KMS-11 (cell line): ENCODE measurements at regions not wholly inside any gene's neighbourhood (a gene's known extent, or its start where the extent isn't known, plus 50 kb on each side); places are given as distances from the start of the nearest gene placed in this dataset.

Source experiments
- H2AFZ ChIP-seq: fragments of 200-600 bp; sonication (generic); 2 replicates; pipeline ENCODE4 v1.6.1; 2016; ENCODE audit warnings: antibody characterized with exemption, mixed run types, low read depth
- H3K27ac ChIP-seq: fragments of 200-600 bp; sonication (generic); 2 replicates; pipeline ENCODE4 v1.6.1; 2016; ENCODE audit warnings: mild to moderate bottlenecking, mixed run types
- H3K27me3 ChIP-seq: fragments of 200-600 bp; sonication (generic); 2 replicates; pipeline ENCODE4 v1.6.1; 2017; ENCODE audit warnings: mild to moderate bottlenecking, low read depth, mixed run types, moderate library complexity; ENCODE audit not compliant: insufficient read depth
- H3K36me3 ChIP-seq: fragments of 200-600 bp; sonication (generic); 2 replicates; pipeline ENCODE4 v1.6.1; 2017; ENCODE audit warnings: mild to moderate bottlenecking, mixed run types; ENCODE audit not compliant: insufficient read depth
- H3K4me1 ChIP-seq: fragments of 200-600 bp; sonication (generic); 2 replicates; pipeline ENCODE4 v1.6.1; 2016; ENCODE audit warnings: mild to moderate bottlenecking, low read depth, mixed run types; ENCODE audit not compliant: poor library complexity, severe bottlenecking
- H3K4me2 ChIP-seq: fragments of 200-600 bp; sonication (generic); 2 replicates; pipeline ENCODE4 v1.7.0; 2016; ENCODE audit warnings: mild to moderate bottlenecking, mixed run types
- H3K4me3 ChIP-seq: fragments of 200-600 bp; sonication (generic); IDR thresholded peaks from 2 replicates; pipeline ENCODE4 v1.6.1; 2017; ENCODE audit warnings: low read depth, low read length, mixed read lengths; ENCODE audit not compliant: insufficient read depth
- H3K79me2 ChIP-seq: fragments of 200-600 bp; sonication (generic); 2 replicates; pipeline ENCODE4 v1.6.1; 2016; ENCODE audit warnings: low read depth, mixed run types; ENCODE audit not compliant: insufficient read depth
- H3K9ac ChIP-seq: fragments of 200-600 bp; sonication (generic); 2 replicates; pipeline ENCODE4 v1.6.1; 2016; ENCODE audit warnings: mild to moderate bottlenecking, mixed run types
- H4K20me1 ChIP-seq: fragments of 200-600 bp; sonication (generic); 2 replicates; pipeline ENCODE4 v1.6.1; 2016; ENCODE audit warnings: mild to moderate bottlenecking, mixed run types; ENCODE audit not compliant: insufficient read depth
- CTCF ChIP-seq: fragments of 200-600 bp; sonication (generic); conservative IDR thresholded peaks from 2 replicates; pipeline ENCODE4 v1.6.1; 2017; ENCODE audit warnings: low read depth, mild to moderate bottlenecking, antibody characterized with exemption, low read length, moderate library complexity, mixed read lengths

DNA sequence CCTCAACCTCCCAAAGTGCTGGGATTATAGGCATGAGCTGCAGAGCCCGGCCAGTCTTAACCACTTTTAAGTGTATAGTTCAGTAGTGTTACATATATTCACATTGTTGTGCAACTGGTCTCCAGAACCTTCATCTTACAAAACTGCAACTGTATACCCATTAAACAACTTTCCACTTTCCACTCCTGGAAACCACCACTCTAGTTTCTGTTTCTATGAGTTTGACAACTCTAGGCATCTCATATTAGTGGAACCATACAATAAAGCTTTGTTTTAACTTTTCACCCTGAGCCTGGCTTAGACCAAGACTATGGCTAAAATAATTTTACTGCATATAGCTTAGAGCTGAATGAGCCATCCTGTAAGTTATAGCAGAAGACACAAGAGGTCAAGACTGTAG is 108.0 kb upstream of the GOT2 start:
- no peak overlapping the region for H3K4me3 ChIP-seq
- H3K27ac ChIP-seq: no peak overlapping the region
- no peak overlapping the region for H2AFZ ChIP-seq
- H3K27me3 ChIP-seq: no peaks in the 10 kb centered on the region
- H3K79me2 ChIP-seq: no peaks in the 10 kb centered on the region
- H3K9ac ChIP-seq: no peak overlapping the region
- no peaks in the 10 kb centered on the region for H4K20me1 ChIP-seq
- no peaks in the 10 kb centered on the region for H3K4me1 ChIP-seq
- H3K4me2 ChIP-seq: no peak overlapping the region
- H3K36me3 ChIP-seq: no peaks in the 10 kb centered on the region
- TF ChIP-seq CTCF: no peak

DNA sequence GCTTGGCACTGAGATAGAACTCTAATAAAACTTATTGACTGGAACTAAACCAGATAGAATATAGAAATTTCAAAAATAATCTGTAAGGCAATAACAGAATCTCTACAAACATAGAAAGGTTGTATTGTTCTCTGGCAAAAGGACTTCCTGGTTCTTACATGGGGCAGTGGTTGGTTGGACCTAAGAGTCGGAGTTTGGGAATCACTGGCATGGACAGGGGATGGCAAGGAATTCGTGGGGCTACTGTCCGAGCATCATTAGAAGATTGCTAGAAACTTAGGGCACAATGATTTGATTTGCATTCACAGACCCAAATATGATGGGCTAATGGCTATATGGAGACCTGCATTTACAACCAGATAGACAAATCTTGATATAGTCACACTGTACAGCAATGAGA is 103.8 kb upstream of the GOT2 start:
- H3K9ac ChIP-seq: no peak overlapping the region
- H4K20me1 ChIP-seq: no peaks in the 10 kb centered on the region
- H3K27me3 ChIP-seq: no peaks in the 10 kb centered on the region
- H3K4me2 ChIP-seq: no peak overlapping the region
- H3K79me2 ChIP-seq: no peaks in the 10 kb centered on the region
- no peak overlapping the region for H2AFZ ChIP-seq
- no peaks in the 10 kb centered on the region for H3K4me1 ChIP-seq
- H3K27ac ChIP-seq: no peak overlapping the region
- H3K36me3 ChIP-seq: no peaks in the 10 kb centered on the region
- no peak overlapping the region for H3K4me3 ChIP-seq
- TF ChIP-seq CTCF: no peak

DNA sequence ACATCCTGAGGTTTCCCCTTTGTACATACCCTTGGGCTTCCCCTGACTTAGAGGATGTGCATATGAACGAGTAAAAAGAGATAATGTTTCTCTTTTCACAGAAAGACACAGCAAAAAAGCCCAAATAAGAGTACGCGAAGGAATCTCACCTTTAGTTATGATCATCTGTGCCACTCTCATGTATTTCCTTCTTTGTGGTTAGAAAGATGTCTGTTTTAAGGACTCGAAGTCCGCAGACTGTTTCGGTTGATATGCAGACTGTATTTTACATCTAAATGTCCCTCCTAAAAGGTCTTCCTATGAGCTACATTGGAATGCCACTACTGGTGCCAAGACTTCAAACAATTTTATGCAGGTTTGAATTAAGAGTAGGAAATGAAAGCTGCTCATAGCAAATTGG is 102.3 kb upstream of the GOT2 start:
- no peak overlapping the region for H3K27ac ChIP-seq
- no peak overlapping the region for H2AFZ ChIP-seq
- no peak overlapping the region for H3K9ac ChIP-seq
- H3K4me1 ChIP-seq: no peaks in the 10 kb centered on the region
- no peak for TF ChIP-seq CTCF
- no peaks in the 10 kb centered on the region for H3K36me3 ChIP-seq
- no peak overlapping the region for H3K4me3 ChIP-seq
- H3K79me2 ChIP-seq: no peaks in the 10 kb centered on the region
- H3K27me3 ChIP-seq: no peaks in the 10 kb centered on the region
- H4K20me1 ChIP-seq: no peaks in the 10 kb centered on the region
- no peak overlapping the region for H3K4me2 ChIP-seq

DNA sequence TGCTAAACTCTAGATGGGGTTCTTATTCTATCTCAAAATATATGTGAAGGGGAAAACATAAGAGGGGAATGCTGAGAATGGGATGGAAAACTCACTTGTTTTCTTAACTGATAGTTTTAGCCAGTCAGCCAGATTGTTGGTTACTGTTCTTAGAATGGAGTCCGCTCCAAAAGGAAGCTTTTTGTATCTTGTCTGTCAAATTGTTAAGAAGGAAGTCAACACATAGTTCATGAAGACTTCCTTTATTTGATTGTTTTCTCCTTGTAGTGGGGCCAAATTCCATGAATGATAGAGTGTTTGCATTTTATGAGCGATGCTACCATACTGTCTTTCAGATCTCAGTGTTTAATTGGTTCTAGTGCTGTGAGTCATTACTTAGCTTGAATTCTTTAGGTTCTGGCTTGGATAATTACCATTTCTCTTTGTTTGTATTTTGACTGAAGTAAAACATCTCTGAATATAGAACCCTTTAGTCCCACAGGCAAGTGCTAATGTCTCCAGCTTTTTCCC is 98.3 kb upstream of the GOT2 start:
- H2AFZ ChIP-seq: no peak overlapping the region
- no peaks in the 10 kb centered on the region for H3K79me2 ChIP-seq
- no peak for TF ChIP-seq CTCF
- no peak overlapping the region for H3K9ac ChIP-seq
- H3K36me3 ChIP-seq: no peaks in the 10 kb centered on the region
- H3K4me2 ChIP-seq: no peak overlapping the region
- no peaks in the 10 kb centered on the region for H3K4me1 ChIP-seq
- no peak overlapping the region for H3K4me3 ChIP-seq
- H3K27ac ChIP-seq: no peak overlapping the region
- no peaks in the 10 kb centered on the region for H3K27me3 ChIP-seq
- no peaks in the 10 kb centered on the region for H4K20me1 ChIP-seq
